ENCODE measurements at regions not wholly inside any gene's neighbourhood (a gene's known extent, or its start where the extent isn't known, plus 50 kb on each side); places are given as distances from the start of the nearest gene placed in this dataset.

DNA sequence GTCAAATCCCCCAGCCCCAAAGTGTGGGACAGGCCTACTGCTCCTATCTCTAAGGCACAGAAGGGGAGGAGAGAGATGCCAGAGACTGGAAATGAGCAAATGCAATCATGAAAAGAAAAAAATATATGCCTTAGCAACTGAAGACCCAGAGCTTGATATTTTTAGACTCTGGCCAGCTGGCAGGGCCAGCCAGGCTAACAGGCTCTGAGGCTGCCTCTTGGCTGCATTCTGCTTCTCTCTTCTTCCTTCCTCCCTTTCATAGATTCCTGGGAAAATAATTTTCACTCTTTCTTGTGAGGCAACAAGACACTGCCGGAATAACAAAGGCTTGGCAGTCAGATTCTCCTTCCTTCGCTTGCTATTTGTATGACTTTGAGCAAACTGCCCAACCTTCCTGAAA lies 209.1 kb downstream of the RAD51AP2 start:
- TF ChIP-seq CTCF (IDR thresholded peaks at IDR 0.05; ENCODE audit: insufficient read depth, low read length, missing control alignments): no peak
- DNase-seq (ENCODE audit: low read depth, low spot score): no peak
- H3K4me3 ChIP-seq (ENCODE audit: low read depth, low read length): no peak overlapping the region
- ChIA-PET CTCF (interaction anchor here (0.6 to 4.0 kb wide), 18 partner anchors 10 to 535 kb away, joined by 3 to 36 read pairs (median 4); no protein-coding TSS in a partner anchor), POLR2A (no interaction called here)

DNA sequence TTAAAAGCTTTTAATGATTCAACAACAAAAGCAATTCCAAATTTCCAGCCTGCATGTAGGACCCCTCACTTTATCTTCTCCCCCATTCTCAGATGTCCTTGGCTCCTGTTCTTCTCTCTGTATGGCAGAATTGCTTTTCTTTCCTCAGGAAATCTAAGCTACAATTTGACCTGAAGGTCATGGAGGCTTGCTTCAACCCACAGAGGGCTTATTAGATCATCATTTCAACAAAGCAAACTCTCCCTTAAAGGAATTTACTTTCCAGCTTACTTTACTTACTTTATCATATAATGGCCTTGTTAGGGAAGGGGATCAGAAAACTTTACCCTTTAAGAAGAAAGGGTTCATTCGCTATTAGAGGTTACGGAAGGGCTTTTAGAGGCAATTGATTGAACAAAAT lies 211.5 kb downstream of the RAD51AP2 start:
- H3K4me3 ChIP-seq (ENCODE audit: low read depth, low read length): no peak overlapping the region
- no peak for DNase-seq (ENCODE audit: low read depth, low spot score)
- POLR2A ChIA-PET: no interaction called here
- CTCF ChIA-PET: interaction anchor here (0.8 to 1.3 kb wide), 2 partner anchors 23 to 149 kb away, joined by 3 to 4 read pairs; no protein-coding TSS in a partner anchor
- no peak for TF ChIP-seq CTCF (IDR thresholded peaks at IDR 0.05; ENCODE audit: insufficient read depth, low read length, missing control alignments)

DNA sequence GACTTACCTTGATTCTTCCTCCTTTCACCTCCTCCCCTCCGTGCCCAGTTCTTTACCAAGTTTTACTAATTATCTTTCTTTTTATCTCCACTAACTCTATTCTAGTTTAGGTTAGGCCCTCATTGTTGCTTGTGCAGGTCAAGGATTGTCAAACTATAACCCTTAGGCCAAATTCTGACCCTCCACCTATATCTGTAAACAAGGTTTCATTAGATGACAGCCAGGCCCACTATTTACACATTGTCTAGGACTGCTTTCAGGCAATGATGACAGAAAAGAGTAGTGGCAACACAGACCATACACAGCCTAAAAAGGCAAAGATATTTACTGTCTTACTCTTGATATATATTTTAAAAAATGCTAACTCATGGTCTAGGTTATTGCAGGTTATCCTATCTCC lies 212.0 kb downstream of the RAD51AP2 start:
- POLR2A ChIA-PET: no interaction called here
- CTCF ChIA-PET: interaction anchor here (1.3 kb wide), 1 partner anchor 23 kb away, joined by 3 read pairs; no protein-coding TSS in a partner anchor
- no peak overlapping the region for H3K4me3 ChIP-seq (ENCODE audit: low read depth, low read length)
- TF ChIP-seq CTCF (IDR thresholded peaks at IDR 0.05; ENCODE audit: insufficient read depth, low read length, missing control alignments): no peak
- DNase-seq (ENCODE audit: low read depth, low spot score): no peak

DNA sequence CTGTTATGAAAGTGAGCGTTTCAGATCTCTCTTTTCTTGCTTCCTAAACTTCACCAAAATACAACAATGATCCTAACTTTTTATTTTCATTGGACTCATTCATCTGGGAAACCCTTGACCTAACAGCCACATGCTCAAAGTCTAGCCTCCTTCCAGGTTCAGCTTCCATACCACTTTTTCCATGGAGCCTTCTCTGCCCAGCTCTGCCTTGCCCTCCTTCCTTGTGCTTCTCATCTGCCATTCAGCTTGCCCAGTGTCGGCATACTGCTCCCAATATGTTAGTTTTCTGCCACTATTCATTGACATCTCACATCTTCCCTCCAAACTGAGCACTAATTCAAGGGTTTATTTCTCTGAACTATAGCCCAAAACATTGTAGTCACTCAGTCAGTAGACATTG lies 214.7 kb downstream of the RAD51AP2 start:
- DNase-seq (ENCODE audit: low read depth, low spot score): no peak
- ChIA-PET CTCF (no interaction called here), POLR2A (interaction anchor here (1.0 kb wide), 1 partner anchor 241 kb away, joined by 3 read pairs; no protein-coding TSS in a partner anchor)
- no peak for TF ChIP-seq CTCF (IDR thresholded peaks at IDR 0.05; ENCODE audit: insufficient read depth, low read length, missing control alignments)
- no peak overlapping the region for H3K4me3 ChIP-seq (ENCODE audit: low read depth, low read length)

DNA sequence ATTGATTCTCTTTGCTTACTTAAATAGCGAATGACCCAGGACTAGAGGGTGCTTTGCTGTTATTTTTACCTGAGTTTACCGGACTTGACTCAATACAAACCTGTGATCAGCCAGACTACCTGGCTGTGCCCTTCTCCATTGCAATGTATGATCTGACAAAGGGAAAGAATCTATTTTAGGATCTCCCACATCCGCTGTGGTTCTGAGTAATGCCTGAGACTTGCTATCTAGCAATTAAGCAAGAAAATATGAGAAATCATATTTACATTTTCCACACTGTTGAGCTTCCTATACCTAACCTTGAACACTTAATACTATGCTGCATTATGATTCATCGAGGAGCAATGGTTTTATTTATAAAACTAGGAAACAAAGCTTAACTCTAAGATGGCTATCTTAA lies 215.2 kb downstream of the RAD51AP2 start:
- no peak overlapping the region for H3K4me3 ChIP-seq (ENCODE audit: low read depth, low read length)
- TF ChIP-seq CTCF (IDR thresholded peaks at IDR 0.05; ENCODE audit: insufficient read depth, low read length, missing control alignments): no peak
- peak; percentile 47 for DNase-seq (ENCODE audit: low read depth, low spot score)
- POLR2A ChIA-PET: interaction anchor here (1.0 kb wide), 1 partner anchor 241 kb away, joined by 3 read pairs; no protein-coding TSS in a partner anchor
- CTCF ChIA-PET: interaction anchor here (0.6 to 2.0 kb wide), 2 partner anchors 8 to 12 kb away, joined by 3 to 13 read pairs; no protein-coding TSS in a partner anchor

- TF ChIP-seq CTCF (IDR thresholded peaks at IDR 0.05; ENCODE audit: insufficient read depth, low read length, missing control alignments): no peak
- ChIA-PET CTCF (interaction anchor here (2.0 kb wide), 1 partner anchor 9 kb away, joined by 13 read pairs; no protein-coding TSS in a partner anchor), POLR2A (no interaction called here)
- no peak for DNase-seq (ENCODE audit: low read depth, low spot score)
- H3K4me3 ChIP-seq (ENCODE audit: low read depth, low read length): no peak overlapping the region
Observed at GRCh38 chr2:17302281-17302680, 216.0 kb downstream of the RAD51AP2 start.

Data from AG04449 (cell line).